HCT116 (cell line): ENCODE measurements at regions not wholly inside any gene's neighbourhood (a gene's known extent, or its start where the extent isn't known, plus 50 kb on each side); places are given as distances from the start of the nearest gene placed in this dataset.

Experiments used
- ATAC-seq: fragments of 200-7000 bp; cut with Tn5 transposase; 2 replicates; pipeline ENCODE4 v1.9.1; 2020; ENCODE audit warnings: mild to moderate bottlenecking, moderate library complexity
- BruUV-seq: library from RNA; stranded (reverse); fragments of 400-500 nt; replicated peaks from 2 replicates; lab custom pipeline; 2021; lab: Mats Ljungman, UMichigan
- CTCF ChIA-PET: fragments of 300-600 bp; sonication (Branson Sonifier 250); formaldehyde crosslinking; loops from one replicate; lab custom pipeline; 2021; ENCODE audit warnings: antibody characterized with exemption; lab: Charles Lee
- POLR2A ChIA-PET: fragments of 300-600, 350-600 bp; sonication (Branson Sonifier 250); formaldehyde crosslinking; loops from one replicate; lab custom pipeline; 2021; ENCODE audit warnings: antibody characterized with exemption; lab: Charles Lee
- RAD21 ChIA-PET, 2 experiments: fragments of 300-600 bp; sonication (Branson Sonifier 250); formaldehyde crosslinking; loops; one replicate each; lab custom pipeline; 2023; ENCODE audit warnings: low total read pairs in 2 of 2; ENCODE audit not compliant: uncharacterized antibody in 2 of 2, unreplicated experiment in 2 of 2, low non-redundant PET in 1 of 2; lab: Charles Lee
- DNase-seq: peaks from one replicate; pipeline ENCODE4 v3.0.0-alpha.2; 2010; ENCODE audit warnings: low read depth, low spot score
- H2AFZ ChIP-seq: fragments of 200-600 bp; shearing (Covaris generic), sonication (generic); 2 replicates; pipeline ENCODE4 v1.6.1; 2017; ENCODE audit warnings: low read depth, mixed run types, mixed read lengths, antibody characterized with exemption, low read length; ENCODE audit not compliant: poor library complexity, severe bottlenecking
- H3K27ac ChIP-seq: 2 replicates; pipeline ENCODE4 v1.5.1; 2012; ENCODE audit warnings: low read depth, low read length
- H3K27me3 ChIP-seq: fragments of 200-600 bp; sonication (generic); 2 replicates; pipeline ENCODE4 v1.6.1; 2016; ENCODE audit warnings: mixed run types, low read length, mixed read lengths; ENCODE audit not compliant: insufficient read depth
- H3K36me3 ChIP-seq, 2 experiments: fragments of 200-500 bp in 1 of 2; fragments of 200-600 bp in 1 of 2; sonication (Bioruptor generic) in 1 of 2; sonication (generic) in 1 of 2; 2 replicates each; pipeline versions ENCODE4 v1.5.1 to v1.6.1; 2014 to 2016; ENCODE audit warnings: low read length in 2 of 2, inconsistent platforms in 1 of 2, mixed read lengths in 1 of 2, mixed run types in 1 of 2; ENCODE audit not compliant: insufficient read depth in 2 of 2, control insufficient read depth in 1 of 2
- H3K4me1 ChIP-seq, 2 experiments: fragments of 200-600 bp in 1 of 2; sonication (generic) in 1 of 2; 2 replicates each; pipeline versions ENCODE4 v1.5.1 to v1.6.1; 2012 to 2017; ENCODE audit warnings: low read length in 2 of 2, inconsistent platforms in 1 of 2, mild to moderate bottlenecking in 1 of 2, mixed read lengths in 1 of 2, mixed run types in 1 of 2, moderate library complexity in 1 of 2; ENCODE audit not compliant: insufficient read depth in 2 of 2, control insufficient read depth in 1 of 2
- H3K4me2 ChIP-seq: fragments of 200-600 bp; sonication (generic); 2 replicates; pipeline ENCODE4 v1.6.1; 2017; ENCODE audit warnings: mixed run types, low read length, mixed read lengths
- H3K4me3 ChIP-seq, 2 experiments: fragments of 200-600 bp in 1 of 2; sonication (generic) in 1 of 2; replicated peaks in 1 of 2; 2 replicates each; pipeline ENCODE4 v1.5.1; 2011 to 2016; ENCODE audit warnings: low read length in 2 of 2, control low read depth in 1 of 2, low read depth in 1 of 2, mild to moderate bottlenecking in 1 of 2, mixed read lengths in 1 of 2, mixed run types in 1 of 2
- H3K79me2 ChIP-seq: fragments of 200-600 bp; sonication (generic); 2 replicates; pipeline ENCODE4 v1.6.1; 2017; ENCODE audit warnings: mild to moderate bottlenecking, mixed run types, low read length, moderate library complexity, mixed read lengths; ENCODE audit not compliant: insufficient read depth
- H3K9ac ChIP-seq: fragments of 200-600 bp; sonication (generic); 2 replicates; pipeline ENCODE4 v1.6.1; 2016; ENCODE audit warnings: low read length, mixed read lengths
- H3K9me2 ChIP-seq: fragments of 200-600 bp; sonication (generic), shearing (Covaris generic); 2 replicates; pipeline ENCODE4 v1.6.1; 2017; ENCODE audit warnings: mixed run types, mild to moderate bottlenecking, moderate library complexity; ENCODE audit not compliant: insufficient read depth
- H3K9me3 ChIP-seq, 2 experiments: fragments of 200-500 bp in 1 of 2; fragments of 200-600 bp in 1 of 2; sonication (Bioruptor generic) in 1 of 2; sonication (generic) in 1 of 2; 2 replicates each; pipeline ENCODE4 v1.6.1; 2014 to 2017; ENCODE audit warnings: low read length in 2 of 2, mixed read lengths in 2 of 2, inconsistent platforms in 1 of 2, low read depth in 1 of 2, mild to moderate bottlenecking in 1 of 2, mixed run types in 1 of 2, moderate library complexity in 1 of 2; ENCODE audit not compliant: control insufficient read depth in 1 of 2, insufficient read depth in 1 of 2
- H4K20me1 ChIP-seq: fragments of 200-600 bp; sonication (generic), shearing (Covaris generic); 2 replicates; pipeline ENCODE4 v1.6.1; 2017; ENCODE audit warnings: mixed run types, mild to moderate bottlenecking, moderate library complexity; ENCODE audit not compliant: insufficient read depth
- CBX3 ChIP-seq: IDR thresholded peaks from 2 replicates; pipeline ENCODE4 v1.6.1; 2012; ENCODE audit warnings: low read depth
- EZH2phosphoT487 ChIP-seq: fragments of 200-600 bp; IDR thresholded peaks from 2 replicates; pipeline ENCODE4 v1.6.1; 2018; ENCODE audit warnings: antibody characterized with exemption, borderline replicate concordance
- FOSL1 ChIP-seq: IDR thresholded peaks from 2 replicates; pipeline ENCODE4 v1.6.1; 2012; ENCODE audit warnings: low read depth
- SP1 ChIP-seq: IDR thresholded peaks from 2 replicates; pipeline ENCODE4 v1.6.1; 2012; ENCODE audit warnings: low read depth
- YY1 ChIP-seq: IDR thresholded peaks from 2 replicates; pipeline ENCODE4 v1.6.1; 2011; ENCODE audit warnings: low read length, low read depth, moderate library complexity, mild to moderate bottlenecking; ENCODE audit not compliant: insufficient replicate concordance; ENCODE audit errors: extremely low read depth
- intact Hi-C: fragments of 100-400 bp; cut with micrococcal nuclease; formaldehyde crosslinking; loops from 2 replicates; pipeline ENCODE4 v1.10.0; 2022
- TF ChIP-seq, protein P1 (sequence below): IDR thresholded peaks from 2 replicates; pipeline ENCODE4 v1.6.1; 2012; ENCODE audit warnings: low read depth

DNA sequence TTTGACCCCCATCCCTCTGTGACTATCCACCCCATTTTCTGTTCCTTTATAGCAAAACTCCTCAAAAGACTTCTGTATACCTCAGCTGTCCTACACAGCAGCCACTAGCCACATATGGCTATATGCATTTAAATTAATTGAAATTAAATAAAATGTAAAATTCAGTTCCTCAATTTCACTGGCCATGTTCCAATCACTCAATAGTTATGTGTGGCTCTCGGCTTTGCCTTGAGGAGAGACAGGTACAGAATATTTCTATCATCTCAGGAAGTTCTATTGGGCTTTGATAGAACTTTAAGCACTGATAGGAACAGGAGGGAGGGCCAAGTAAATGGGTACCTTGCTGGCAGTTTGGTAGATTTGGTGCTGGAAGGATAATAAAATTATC is 280.3 kb upstream of the AMIGO2 start:
- no peak overlapping the region for H3K4me2 ChIP-seq
- intact Hi-C loops, result no loop called here
- TF ChIP-seq CBX3, result no peak
- TF ChIP-seq, protein P1, sequence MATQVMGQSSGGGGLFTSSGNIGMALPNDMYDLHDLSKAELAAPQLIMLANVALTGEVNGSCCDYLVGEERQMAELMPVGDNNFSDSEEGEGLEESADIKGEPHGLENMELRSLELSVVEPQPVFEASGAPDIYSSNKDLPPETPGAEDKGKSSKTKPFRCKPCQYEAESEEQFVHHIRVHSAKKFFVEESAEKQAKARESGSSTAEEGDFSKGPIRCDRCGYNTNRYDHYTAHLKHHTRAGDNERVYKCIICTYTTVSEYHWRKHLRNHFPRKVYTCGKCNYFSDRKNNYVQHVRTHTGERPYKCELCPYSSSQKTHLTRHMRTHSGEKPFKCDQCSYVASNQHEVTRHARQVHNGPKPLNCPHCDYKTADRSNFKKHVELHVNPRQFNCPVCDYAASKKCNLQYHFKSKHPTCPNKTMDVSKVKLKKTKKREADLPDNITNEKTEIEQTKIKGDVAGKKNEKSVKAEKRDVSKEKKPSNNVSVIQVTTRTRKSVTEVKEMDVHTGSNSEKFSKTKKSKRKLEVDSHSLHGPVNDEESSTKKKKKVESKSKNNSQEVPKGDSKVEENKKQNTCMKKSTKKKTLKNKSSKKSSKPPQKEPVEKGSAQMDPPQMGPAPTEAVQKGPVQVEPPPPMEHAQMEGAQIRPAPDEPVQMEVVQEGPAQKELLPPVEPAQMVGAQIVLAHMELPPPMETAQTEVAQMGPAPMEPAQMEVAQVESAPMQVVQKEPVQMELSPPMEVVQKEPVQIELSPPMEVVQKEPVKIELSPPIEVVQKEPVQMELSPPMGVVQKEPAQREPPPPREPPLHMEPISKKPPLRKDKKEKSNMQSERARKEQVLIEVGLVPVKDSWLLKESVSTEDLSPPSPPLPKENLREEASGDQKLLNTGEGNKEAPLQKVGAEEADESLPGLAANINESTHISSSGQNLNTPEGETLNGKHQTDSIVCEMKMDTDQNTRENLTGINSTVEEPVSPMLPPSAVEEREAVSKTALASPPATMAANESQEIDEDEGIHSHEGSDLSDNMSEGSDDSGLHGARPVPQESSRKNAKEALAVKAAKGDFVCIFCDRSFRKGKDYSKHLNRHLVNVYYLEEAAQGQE, result no peak
- no peak for TF ChIP-seq EZH2phosphoT487
- TF ChIP-seq SP1, result no peak
- no peak for TF ChIP-seq FOSL1
- no peak for TF ChIP-seq YY1
- TF ChIP-seq, all 23 proteins: peak for 0
- H4K20me1 ChIP-seq, result no peaks in the 10 kb centered on the region
- H3K27ac ChIP-seq, result no peak overlapping the region
- no peaks in the 10 kb centered on the region for H3K27me3 ChIP-seq
- no peak for ATAC-seq
- no peak overlapping the region for H3K4me3 ChIP-seq
- H3K9me2 ChIP-seq, result no peaks in the 10 kb centered on the region
- ChIA-PET POLR2A (no interaction called here), CTCF (no interaction called here), RAD21 (no interaction called here)
- H3K9me3 ChIP-seq, result no peaks in the 10 kb centered on the region
- no peak for DNase-seq
- H3K79me2 ChIP-seq, result no peaks in the 10 kb centered on the region
- BruUV-seq, result no TSS peak
- no peak overlapping the region for H3K9ac ChIP-seq
- H3K4me1 ChIP-seq, result peaks cover 0 to 7% of the 10 kb centered on the region in 2 experiments; a peak in 1 of 4 replicates
- H2AFZ ChIP-seq, result peak overlapping the region; percentile 86
- no peaks in the 10 kb centered on the region for H3K36me3 ChIP-seq
